ENCODE measurements at regions not wholly inside any gene's neighbourhood (a gene's known extent, or its start where the extent isn't known, plus 50 kb on each side); places are given as distances from the start of the nearest gene placed in this dataset.

GRCh38 chr2:2892892-2893291 lies 484.7 kb downstream of the EIPR1 start (continued):
- TF ChIP-seq NKRF (conservative IDR thresholded peaks at IDR 0.05) = no peak

GRCh38 chr2:2892378-2892777 lies 485.2 kb downstream of the EIPR1 start:
- H3K9ac ChIP-seq (ENCODE audit: control insufficient read depth, insufficient read depth, low read length) = no peak overlapping the region
- no peaks in the 10 kb centered on the region for H3K36me3 ChIP-seq (ENCODE audit: control insufficient read depth in 2 of 2, insufficient read depth in 2 of 2, low read length in 1 of 2)
- ChIA-PET SMC1A (ENCODE audit: uncharacterized antibody, unreplicated experiment) (no interaction called here), CTCF (no interaction called here), RAD21 (ENCODE audit: unreplicated experiment) (interaction anchor here (0.8 kb wide), 1 partner anchor 30 kb away, joined by 3 read pairs; no protein-coding TSS in a partner anchor), POLR2A (no interaction called here)
- no TSS peak for BruUV-seq (replicated peaks)
- H3K4me2 ChIP-seq (ENCODE audit: control insufficient read depth, insufficient read depth) = no peak overlapping the region
- 64% methylated on average over 10 of the region's 10 CpGs for WGBS (ENCODE audit: insufficient coverage, insufficient replicate concordance, low lambda C conversion rate, missing lambda C conversion rate)
- H4K20me1 ChIP-seq (ENCODE audit: control insufficient read depth, insufficient read depth) = no peaks in the 10 kb centered on the region
- H3K4me3 ChIP-seq = no peak overlapping the region
- DNase-seq (ENCODE audit: low read depth, low spot score) (no peak), ATAC-seq (no peak), FAIRE-seq (no peak)
- H3K4me1 ChIP-seq (ENCODE audit: control insufficient read depth, insufficient read depth, low read length) = no peaks in the 10 kb centered on the region
- in situ Hi-C loops (cut with MboI) (no loop called here), intact Hi-C loops (cut with micrococcal nuclease; ENCODE audit: unreplicated experiment) (no loop called here)
- no peaks in the 10 kb centered on the region for H3K9me3 ChIP-seq (replicated peaks; ENCODE audit: control insufficient read depth, insufficient read depth, low read length)
- no peak overlapping the region for H2AFZ ChIP-seq (ENCODE audit: control insufficient read depth, low read depth, low read length)
- no peak overlapping the region for H3K27ac ChIP-seq (ENCODE audit: control insufficient read depth, insufficient read depth)
- H3K27me3 ChIP-seq (replicated peaks in 1 of 2; ENCODE audit: control insufficient read depth in 2 of 2, insufficient read depth in 2 of 2, low read length in 1 of 2) = no peaks in the 10 kb centered on the region
- H3K79me2 ChIP-seq (ENCODE audit: control insufficient read depth, insufficient read depth, low read length) = no peaks in the 10 kb centered on the region
- no peak for TF ChIP-seq EP300 (IDR thresholded peaks at IDR 0.05; ENCODE audit: borderline replicate concordance in 1 of 2, control insufficient read depth in 1 of 2, low read depth in 2 of 2, low read length in 2 of 2)
- no peak for TF ChIP-seq USF1 (IDR thresholded peaks at IDR 0.05; ENCODE audit: borderline replicate concordance, extremely low read length, insufficient read depth, low read depth, low read length)
- no peak for TF ChIP-seq NKRF (conservative IDR thresholded peaks at IDR 0.05)
- TF ChIP-seq IRF3 (IDR thresholded peaks at IDR 0.05) = no peak
- no peak for TF ChIP-seq SKIL (IDR thresholded peaks at IDR 0.05; ENCODE audit: low read depth, poor library complexity, severe bottlenecking)
- no peak for TF ChIP-seq ATF7 (IDR thresholded peaks at IDR 0.05; ENCODE audit: low read depth)
- no peak for TF ChIP-seq RAD51 (IDR thresholded peaks at IDR 0.05)
- no peak for TF ChIP-seq RELB (IDR thresholded peaks at IDR 0.05; ENCODE audit: low read depth)
- TF ChIP-seq SP1 (IDR thresholded peaks at IDR 0.05; ENCODE audit: low read depth, low read length) = no peak
- TF ChIP-seq HDAC6 (IDR thresholded peaks at IDR 0.05; ENCODE audit: unreplicated experiment) = no peak
- no peak for TF ChIP-seq BHLHE40 (IDR thresholded peaks at IDR 0.05; ENCODE audit: borderline replicate concordance in 1 of 2, low read depth in 2 of 2, low read length in 1 of 2)

Data from GM12878 (cell line).